NOMO-1 (cell line): ENCODE measurements at regions not wholly inside any gene's neighbourhood (a gene's known extent, or its start where the extent isn't known, plus 50 kb on each side); places are given as distances from the start of the nearest gene placed in this dataset.
A peak's percentile ranks its signal among the peaks of the same experiment; 100 is the strongest.

Experiments
- DNase-seq, 2 experiments: peaks; one replicate each; lab custom pipeline; 2025; ENCODE audit not compliant: unreplicated experiment in 2 of 2; lab: John Stamatoyannopoulos, UW

GRCh38 chr18:76580288-76580962, 85.4 kb upstream of the ZNF516 start:
- no peak for DNase-seq

DNA sequence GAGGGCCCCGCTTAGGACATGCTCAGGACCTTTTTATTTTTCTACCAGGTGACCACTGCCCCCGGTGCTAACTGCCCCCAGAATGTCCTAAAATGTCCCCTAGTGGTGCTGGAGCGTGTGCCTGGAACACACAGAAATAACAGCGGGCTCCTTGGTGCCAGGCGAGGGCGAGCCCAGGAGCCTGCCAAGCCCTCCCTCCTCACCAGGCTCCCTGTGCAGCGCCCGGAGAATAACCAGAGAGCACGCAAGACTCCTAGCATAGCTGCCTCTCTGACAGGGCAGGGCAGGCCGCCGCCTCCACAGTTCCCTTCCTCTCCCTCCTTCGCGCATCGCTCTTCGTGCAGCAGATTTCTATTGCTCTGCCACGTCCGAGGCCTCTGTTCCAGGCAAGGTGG, 84.3 kb upstream of the ZNF516 start:
- no peak for DNase-seq

DNA sequence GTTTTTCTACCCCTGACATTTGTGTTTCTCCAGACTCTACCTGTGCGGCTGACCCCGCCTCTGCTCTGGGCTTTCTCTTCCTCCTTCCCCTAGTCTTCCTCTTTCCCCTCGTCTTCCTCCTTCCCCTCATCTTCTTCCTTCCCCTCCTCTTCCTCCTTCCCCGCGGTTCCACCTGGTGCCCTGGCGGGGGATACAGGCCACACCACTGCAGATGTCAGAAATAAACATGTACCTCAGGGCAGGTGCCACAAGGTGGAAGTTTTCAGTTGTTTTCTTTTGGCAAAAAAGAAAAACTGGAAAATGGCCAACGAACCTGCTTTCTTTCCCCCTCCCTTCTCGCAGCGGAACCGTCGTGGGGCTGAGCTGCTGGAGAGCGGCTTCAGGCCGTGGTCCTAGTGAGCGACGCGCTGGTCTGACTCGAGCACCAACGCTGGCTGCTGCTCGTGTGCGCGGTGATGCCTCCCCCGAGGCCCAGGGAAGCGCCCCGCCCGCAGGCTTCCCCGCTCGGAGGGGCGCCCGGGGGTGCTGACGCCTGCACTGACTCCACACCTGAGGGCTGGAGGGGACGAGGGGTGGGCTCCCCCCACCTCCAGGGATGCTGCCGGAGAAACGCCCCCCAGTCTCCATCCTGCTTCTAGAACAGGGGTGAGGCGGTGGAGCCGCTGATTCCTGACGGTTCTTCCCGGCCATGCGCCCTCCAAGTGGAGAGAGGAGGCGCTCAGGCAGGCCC, 83.7 kb upstream of the ZNF516 start:
- no peak for DNase-seq

- peak; percentile 23 to 78 for DNase-seq
These were observed 78.4 kb upstream of the ZNF516 start for GRCh38 chr18:76573325-76574025.

DNA sequence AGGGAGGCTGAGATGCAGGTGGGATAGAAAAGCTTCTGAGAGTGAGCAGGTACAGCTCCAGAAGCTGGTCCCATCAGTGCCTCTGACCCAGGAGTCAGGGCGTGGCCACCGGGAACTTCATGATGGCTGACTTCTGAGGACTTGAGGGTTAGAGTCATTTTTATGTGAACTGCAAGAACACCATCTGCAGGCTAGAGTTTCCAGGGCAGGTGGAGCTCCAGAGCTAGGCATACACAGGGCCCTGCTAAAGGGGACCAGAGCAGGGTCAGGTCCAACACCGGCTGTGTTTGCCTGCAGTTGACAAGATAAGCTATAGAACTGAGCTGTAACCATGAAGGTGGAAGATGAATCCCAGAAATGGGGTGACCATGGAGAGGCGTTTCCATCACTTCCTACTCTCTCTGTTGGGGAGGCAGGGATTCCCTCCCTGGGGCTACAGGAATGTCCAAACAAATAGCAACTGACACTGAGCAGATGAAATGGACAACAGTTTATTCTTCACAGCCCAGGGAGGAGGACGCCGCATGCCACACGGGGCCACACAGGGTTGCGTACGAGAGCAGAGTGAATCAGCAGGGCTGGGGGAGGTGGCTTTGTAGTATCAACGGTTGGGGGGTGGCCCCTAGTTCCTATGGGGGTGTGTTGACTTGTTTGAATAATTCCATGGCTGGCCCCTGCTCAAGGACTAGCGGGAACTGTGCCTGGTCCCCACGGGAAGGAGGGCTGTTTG, 77.6 kb upstream of the ZNF516 start:
- DNase-seq: peak; percentile 15 to 30

GRCh38 chr18:76571689-76572088, 76.6 kb upstream of the ZNF516 start:
- peak in 1 of 2 experiments; percentile 44 for DNase-seq

DNA sequence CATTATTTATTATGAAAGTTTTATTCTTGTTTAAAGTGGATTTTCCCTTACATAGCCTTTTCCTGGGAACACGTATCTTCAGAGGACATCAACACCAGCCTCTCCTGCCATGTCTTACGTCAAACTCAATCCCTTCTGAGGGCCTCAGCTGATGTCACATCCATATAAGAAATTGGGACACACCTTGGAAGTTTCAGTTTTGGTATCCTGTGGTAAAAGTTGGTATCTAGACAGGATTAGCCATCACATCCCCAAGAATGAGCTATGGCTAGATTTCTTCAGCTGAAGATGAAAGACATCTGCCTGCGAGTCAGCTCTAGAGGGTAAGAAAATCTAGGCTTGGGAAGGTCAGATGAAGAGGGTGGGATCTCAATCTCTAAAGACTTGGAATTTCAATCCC, 75.8 kb upstream of the ZNF516 start:
- no peak for DNase-seq

- DNase-seq: no peak
These were observed 74.8 kb upstream of the ZNF516 start for GRCh38 chr18:76569644-76570419.

DNA sequence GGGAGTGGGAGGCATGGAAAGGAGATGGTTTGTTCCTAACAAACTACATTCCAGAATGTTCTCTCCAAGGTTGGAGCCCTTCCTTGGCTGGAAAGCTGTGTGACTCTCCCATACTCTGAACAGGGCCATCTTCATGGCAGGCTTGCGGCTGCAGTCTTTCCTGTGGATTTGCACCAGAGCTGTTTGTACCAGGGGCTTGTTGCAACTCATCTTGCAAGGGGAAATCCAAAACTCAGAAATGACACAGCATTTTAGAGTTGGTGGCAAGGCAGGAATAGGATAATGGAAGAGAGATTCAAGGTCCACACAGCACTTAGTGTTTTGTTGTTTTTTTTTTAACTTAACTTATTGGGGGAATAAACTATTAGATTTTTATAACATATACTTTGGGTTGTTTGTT, 73.7 kb upstream of the ZNF516 start:
- DNase-seq: peak in 1 of 2 experiments; percentile 8

DNA sequence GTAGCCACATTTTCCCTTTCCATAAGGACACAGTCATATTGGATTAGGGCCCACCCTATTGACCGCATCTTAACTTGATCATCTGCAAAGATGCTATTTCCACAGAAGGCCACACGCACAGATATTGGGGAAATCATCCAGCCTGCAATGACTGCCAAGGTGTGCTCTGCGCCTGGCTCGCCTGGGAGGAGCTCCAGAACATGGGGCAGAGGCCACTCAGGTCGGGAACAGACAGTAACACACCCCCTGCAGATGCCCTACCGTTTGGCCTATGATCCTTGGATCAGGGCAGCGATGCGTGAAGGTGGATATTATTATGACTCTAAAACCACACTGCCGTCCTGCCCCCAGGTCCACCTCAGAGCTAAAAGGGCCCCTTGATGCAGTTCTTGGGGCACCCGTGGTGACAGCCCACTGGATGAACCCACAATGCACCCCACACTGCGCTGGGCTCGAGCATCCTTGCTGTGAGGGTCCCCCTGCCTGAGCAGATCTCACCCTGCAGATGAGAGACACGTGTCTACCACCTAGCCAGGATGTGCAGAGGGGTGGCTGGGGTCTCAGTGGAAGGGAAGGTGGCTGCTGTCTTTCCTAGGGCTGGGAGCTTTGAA, 72.9 kb upstream of the ZNF516 start:
- no peak for DNase-seq

DNA sequence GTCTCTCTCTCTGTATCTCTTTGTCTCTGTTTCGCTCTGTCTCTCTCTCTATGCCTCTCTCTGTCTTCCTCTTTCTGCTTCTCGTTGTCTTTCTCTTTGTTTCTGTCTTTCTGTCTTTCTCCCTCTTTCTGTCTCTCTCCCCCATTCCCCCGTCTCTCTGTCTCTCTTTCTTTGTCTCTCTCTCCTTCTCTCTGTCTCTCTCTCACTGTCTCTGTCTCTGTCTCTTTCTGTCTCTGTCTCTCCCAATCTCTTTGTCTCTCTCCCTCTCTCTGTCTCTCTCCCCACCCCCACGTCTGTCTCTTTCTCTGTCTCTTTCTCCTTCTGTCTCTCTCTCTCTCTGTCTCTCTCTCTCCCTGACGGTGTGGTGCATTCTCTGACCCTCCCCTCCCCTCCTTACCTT, 71.9 kb upstream of the ZNF516 start:
- DNase-seq: no peak

DNA sequence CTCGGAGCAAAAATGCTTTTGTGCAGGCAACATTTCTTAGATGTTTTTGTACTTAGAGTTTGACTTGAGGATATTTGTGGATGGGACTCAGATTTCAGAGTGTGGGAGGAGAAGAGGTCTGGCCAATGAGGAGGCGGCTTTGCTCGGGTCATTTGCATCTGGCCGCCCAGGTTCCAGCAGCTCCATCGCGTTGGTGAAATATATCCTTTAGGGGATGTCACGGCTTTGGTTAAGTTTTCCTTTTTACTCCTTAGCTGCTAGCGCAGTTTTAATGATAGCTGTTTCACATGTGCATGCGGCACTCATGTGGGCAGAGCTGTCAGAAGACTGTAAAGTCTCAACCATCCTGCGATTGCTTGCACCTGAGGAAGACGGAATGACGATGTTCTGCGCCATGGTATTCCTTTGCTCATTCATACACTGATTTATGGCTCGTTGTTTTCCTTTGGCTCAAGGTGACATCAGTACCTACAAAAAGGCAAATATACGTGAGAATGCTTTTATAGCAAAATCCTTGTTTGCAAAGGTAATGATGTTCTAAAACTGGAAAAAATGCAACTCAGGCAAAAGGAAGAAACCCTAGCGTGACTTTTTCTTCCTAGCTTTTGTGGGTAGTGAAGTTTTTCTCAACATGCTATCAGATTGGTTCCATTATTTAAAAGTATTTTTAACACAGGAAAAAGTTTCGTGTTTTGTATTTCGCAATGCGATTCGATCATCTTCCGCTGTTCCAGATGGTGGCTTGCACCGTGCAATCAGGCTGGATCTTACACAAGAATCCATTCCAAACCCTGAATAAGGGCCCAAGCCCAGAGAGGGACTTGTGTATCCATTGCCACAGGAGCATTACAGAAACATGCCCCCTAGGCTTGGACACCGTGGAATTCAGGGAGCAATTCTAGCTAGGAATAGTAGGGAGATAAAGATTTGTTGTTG, 70.5 kb upstream of the ZNF516 start:
- DNase-seq: peak; percentile 88

- peak in 1 of 2 experiments; percentile 45 for DNase-seq
These were observed 69.7 kb upstream of the ZNF516 start for GRCh38 chr18:76564655-76565237.

DNA sequence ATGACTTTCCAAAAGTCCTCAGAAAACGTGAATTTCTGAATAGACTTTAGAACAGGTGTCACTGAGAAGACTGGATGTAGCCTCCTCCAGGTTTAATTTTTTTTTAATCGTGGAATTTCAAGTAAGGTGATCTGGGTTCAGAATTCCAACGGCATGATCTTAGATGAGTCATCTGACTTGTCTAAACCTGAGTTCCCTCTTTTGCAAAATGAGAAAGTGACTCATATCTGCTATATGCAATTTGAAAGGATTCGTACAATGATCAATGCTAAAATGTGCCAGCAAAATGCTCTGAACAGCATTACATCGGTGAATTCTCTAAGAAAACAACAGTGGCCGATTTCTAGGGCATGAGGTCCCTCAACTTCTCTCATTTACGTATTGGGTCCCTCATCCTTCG, 69.1 kb upstream of the ZNF516 start:
- peak; percentile 10 to 72 for DNase-seq

DNA sequence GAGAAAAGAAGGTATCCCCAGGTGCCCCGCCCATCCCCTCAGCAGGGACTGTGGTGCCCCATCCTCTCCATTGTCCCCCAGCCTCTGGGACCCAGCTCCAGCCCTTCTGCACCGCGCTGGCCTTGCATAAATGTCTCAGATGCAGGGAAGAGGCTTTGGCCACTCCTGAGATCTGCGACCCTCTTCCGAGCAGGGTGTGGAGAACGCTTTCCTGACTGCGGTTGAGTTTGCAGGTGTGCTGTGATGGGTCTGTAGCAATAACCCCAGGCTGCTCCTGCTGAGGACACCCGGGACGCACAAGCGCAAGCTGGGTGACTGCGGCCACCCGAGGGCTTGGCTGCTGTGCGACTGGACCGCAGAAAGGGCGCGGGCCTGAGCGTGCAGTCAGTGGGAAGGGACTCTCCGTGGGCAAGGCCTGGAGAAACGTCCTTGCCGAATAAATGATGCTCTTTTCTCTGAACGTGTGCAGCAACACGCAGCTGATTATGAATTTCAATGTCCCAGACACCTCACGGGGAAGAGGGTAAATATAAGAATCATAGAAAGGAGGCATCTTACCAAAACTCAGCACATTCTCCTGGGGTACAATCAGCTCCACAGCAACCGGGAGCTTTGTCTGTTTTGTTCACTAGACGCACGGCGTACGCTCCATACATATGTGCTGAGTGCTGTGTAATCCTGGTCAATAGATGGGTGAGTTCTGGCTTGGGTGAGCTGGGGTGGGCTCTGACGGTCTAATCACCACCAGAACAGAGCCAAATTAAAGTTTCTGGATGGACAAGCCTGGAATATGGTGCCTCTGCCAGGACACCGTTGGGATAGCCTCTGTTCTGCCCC, 67.5 kb upstream of the ZNF516 start:
- no peak for DNase-seq

GRCh38 chr18:76558881-76559667, 64.0 kb upstream of the ZNF516 start:
- no peak for DNase-seq

DNA sequence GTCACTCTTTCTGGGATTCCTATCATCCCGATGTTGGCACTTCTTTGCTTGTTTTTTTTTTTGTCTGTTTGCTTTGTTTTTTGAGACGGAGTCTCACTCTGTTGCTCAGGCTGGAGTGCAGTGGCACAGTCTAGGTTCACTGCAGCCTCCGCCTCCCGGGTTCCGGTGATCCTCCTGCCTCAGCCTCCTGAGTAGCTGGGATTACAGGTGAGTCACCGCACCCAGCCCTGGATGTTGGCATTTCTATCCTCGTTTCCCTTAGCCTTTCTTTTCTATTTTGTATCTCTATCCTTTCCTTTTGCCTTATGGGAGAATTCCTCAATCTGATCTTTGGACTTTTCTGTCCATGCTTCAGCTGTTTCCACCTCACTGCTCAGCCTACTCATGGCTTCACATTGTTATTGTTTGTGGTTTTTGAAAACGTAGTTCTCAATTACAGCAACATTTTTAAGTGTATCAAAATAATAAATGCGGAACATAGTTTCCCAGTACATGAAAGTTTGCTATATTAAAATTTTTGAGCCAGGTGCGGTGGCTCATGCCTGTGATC, 62.1 kb upstream of the ZNF516 start:
- DNase-seq: no peak
